MCF 10A (cell line): ENCODE measurements at regions not wholly inside any gene's neighbourhood (a gene's known extent, or its start where the extent isn't known, plus 50 kb on each side); places are given as distances from the start of the nearest gene placed in this dataset.
A peak's percentile ranks its signal among the peaks of the same experiment; 100 is the strongest.

Experiments
- BruUV-seq: library from RNA; stranded (reverse); fragments of 400-500 nt; replicated peaks from 2 replicates; lab custom pipeline; 2021; lab: Mats Ljungman, UMichigan
- CTCF ChIA-PET: fragments of 300-600 bp; sonication (Branson Sonifier 250); formaldehyde crosslinking; extraction: SDS; loops from one replicate; lab custom pipeline; 2021; ENCODE audit warnings: antibody characterized with exemption, inconsistent platforms; lab: Yijun Ruan, JAX
- POLR2A ChIA-PET: fragments of 300-600, 350-650 bp; sonication (Branson Sonifier 250); formaldehyde crosslinking; extraction: SDS; loops from one replicate; lab custom pipeline; 2020; ENCODE audit warnings: antibody characterized with exemption, inconsistent platforms; lab: Yijun Ruan, JAX
- DNase-seq: peaks from one replicate; pipeline ENCODE4 v3.0.0-alpha.2; 2018; ENCODE audit not compliant: unreplicated experiment
- H3K27ac Mint-ChIP-seq: one replicate; pipeline ENCODE4 v1.8.0; 2022; ENCODE audit warnings: mild to moderate bottlenecking, low read depth, mixed read lengths; ENCODE audit not compliant: unreplicated experiment
- H3K27me3 Mint-ChIP-seq: one replicate; pipeline ENCODE4 v1.8.0; 2022; ENCODE audit warnings: mixed read lengths; ENCODE audit not compliant: insufficient read depth, unreplicated experiment
- H3K36me3 Mint-ChIP-seq: one replicate; pipeline ENCODE4 v1.8.0; 2022; ENCODE audit warnings: mild to moderate bottlenecking, moderate library complexity, mixed read lengths; ENCODE audit not compliant: insufficient read depth, unreplicated experiment
- H3K4me1 Mint-ChIP-seq: one replicate; pipeline ENCODE4 v1.8.0; 2022; ENCODE audit warnings: mixed read lengths; ENCODE audit not compliant: insufficient read depth, unreplicated experiment
- H3K4me3 Mint-ChIP-seq: one replicate; pipeline ENCODE4 v1.8.0; 2022; ENCODE audit warnings: mild to moderate bottlenecking, moderate library complexity, mixed read lengths; ENCODE audit not compliant: unreplicated experiment
- H3K9me3 Mint-ChIP-seq: one replicate; pipeline ENCODE4 v1.8.0; 2022; ENCODE audit warnings: mixed read lengths; ENCODE audit not compliant: unreplicated experiment
- intact Hi-C: fragments of 100-400 bp; cut with micrococcal nuclease; formaldehyde crosslinking; loops from 2 replicates; pipeline ENCODE4 v1.14.1; 2022
- TF ChIP-seq, protein P1 (sequence below): fragments of 200-600 bp; IDR thresholded peaks from one replicate; pipeline ENCODE4 v1.8.0; 2022; ENCODE audit warnings: antibody characterized with exemption, mild to moderate bottlenecking; ENCODE audit not compliant: unreplicated experiment

DNA sequence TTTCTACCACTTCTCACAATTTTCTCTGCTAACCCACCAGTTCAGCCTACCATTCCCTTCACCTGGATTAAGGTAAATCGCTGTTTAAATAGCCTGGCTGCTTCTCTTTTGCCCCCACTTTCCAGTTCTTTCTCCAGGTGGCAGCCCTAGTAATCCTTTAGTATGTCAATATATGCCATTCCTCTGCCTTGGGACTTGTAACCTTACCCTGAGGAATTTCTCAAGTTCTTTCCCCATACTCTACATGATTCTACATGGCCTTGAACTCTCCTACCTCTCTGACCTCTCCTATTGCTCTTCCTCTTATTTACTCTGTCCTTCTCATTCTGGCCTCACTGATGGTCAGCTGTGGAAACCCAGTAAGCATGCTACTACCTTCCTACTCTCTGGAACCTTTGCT, 546.0 kb downstream of the PLA2G4A start:
- no peak overlapping the region for H3K27ac Mint-ChIP-seq
- DNase-seq, result no peak
- BruUV-seq, result no TSS peak
- no peak overlapping the region for H3K4me3 Mint-ChIP-seq
- TF ChIP-seq, protein P1, sequence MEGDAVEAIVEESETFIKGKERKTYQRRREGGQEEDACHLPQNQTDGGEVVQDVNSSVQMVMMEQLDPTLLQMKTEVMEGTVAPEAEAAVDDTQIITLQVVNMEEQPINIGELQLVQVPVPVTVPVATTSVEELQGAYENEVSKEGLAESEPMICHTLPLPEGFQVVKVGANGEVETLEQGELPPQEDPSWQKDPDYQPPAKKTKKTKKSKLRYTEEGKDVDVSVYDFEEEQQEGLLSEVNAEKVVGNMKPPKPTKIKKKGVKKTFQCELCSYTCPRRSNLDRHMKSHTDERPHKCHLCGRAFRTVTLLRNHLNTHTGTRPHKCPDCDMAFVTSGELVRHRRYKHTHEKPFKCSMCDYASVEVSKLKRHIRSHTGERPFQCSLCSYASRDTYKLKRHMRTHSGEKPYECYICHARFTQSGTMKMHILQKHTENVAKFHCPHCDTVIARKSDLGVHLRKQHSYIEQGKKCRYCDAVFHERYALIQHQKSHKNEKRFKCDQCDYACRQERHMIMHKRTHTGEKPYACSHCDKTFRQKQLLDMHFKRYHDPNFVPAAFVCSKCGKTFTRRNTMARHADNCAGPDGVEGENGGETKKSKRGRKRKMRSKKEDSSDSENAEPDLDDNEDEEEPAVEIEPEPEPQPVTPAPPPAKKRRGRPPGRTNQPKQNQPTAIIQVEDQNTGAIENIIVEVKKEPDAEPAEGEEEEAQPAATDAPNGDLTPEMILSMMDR, result no peak
- POLR2A ChIA-PET, result no interaction called here
- no peaks in the 10 kb centered on the region for H3K9me3 Mint-ChIP-seq
- H3K4me1 Mint-ChIP-seq, result no peaks in the 10 kb centered on the region
- H3K27me3 Mint-ChIP-seq, result no peaks in the 10 kb centered on the region
- H3K36me3 Mint-ChIP-seq, result no peaks in the 10 kb centered on the region
- intact Hi-C loops, result no loop called here
- CTCF ChIA-PET, result no interaction called here

DNA sequence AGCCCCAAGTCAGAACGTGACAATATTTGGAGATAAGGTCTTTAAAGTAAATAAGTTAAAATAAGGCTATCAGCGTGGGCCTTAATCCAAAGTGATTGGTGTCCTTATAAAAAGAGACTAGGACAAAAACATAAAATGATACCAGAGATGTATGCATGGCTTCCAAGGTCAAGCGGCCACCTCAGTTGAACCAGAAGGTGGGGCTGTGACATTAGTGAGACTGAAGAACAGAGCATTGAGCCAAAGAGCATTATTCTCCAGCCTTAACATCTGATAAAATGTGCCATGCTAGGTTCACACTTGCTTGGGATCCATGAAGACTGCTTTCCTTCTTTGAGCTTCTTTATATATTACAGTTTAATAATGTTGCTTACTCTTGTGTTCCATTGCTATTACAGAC, 554.6 kb downstream of the PLA2G4A start:
- no peaks in the 10 kb centered on the region for H3K4me1 Mint-ChIP-seq
- no peak overlapping the region for H3K27ac Mint-ChIP-seq
- no peak overlapping the region for H3K4me3 Mint-ChIP-seq
- no peaks in the 10 kb centered on the region for H3K27me3 Mint-ChIP-seq
- ChIA-PET POLR2A (no interaction called here), CTCF (no interaction called here)
- H3K36me3 Mint-ChIP-seq, result no peaks in the 10 kb centered on the region
- BruUV-seq, result no TSS peak
- TF ChIP-seq, protein P1, result no peak
- intact Hi-C loops, result no loop called here
- no peaks in the 10 kb centered on the region for H3K9me3 Mint-ChIP-seq
- peak; percentile 22 for DNase-seq

DNA sequence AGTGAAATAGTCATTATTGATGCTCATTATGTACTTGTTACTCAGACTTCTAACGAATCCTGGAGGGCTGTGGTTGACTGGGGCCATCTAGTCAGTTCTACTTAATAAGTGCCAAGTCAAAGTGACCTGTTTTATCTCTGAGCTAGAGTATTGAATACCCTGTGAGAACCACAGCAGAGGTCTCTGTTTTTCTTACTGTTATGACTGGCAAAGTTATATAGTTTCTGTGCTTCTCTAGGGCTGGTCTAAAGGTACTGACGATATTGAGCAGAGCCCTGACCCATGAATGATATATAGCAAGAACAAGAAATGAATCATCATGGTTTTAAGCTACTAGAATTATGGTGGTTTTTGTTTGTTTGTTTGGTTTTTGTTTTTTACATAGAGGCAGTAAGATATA, 555.8 kb downstream of the PLA2G4A start:
- Mint-ChIP-seq H3K27me3 (no peaks in the 10 kb centered on the region), H3K4me3 (no peak overlapping the region), H3K9me3 (no peaks in the 10 kb centered on the region), H3K4me1 (no peaks in the 10 kb centered on the region), H3K27ac (no peak overlapping the region), H3K36me3 (no peaks in the 10 kb centered on the region)
- BruUV-seq, result no TSS peak
- ChIA-PET POLR2A (no interaction called here), CTCF (interaction anchor here (0.8 kb wide), 1 partner anchor 32 kb away, joined by 3 read pairs; no protein-coding TSS in a partner anchor)
- TF ChIP-seq, protein P1, result no peak
- intact Hi-C loops, result no loop called here
- no peak for DNase-seq

DNA sequence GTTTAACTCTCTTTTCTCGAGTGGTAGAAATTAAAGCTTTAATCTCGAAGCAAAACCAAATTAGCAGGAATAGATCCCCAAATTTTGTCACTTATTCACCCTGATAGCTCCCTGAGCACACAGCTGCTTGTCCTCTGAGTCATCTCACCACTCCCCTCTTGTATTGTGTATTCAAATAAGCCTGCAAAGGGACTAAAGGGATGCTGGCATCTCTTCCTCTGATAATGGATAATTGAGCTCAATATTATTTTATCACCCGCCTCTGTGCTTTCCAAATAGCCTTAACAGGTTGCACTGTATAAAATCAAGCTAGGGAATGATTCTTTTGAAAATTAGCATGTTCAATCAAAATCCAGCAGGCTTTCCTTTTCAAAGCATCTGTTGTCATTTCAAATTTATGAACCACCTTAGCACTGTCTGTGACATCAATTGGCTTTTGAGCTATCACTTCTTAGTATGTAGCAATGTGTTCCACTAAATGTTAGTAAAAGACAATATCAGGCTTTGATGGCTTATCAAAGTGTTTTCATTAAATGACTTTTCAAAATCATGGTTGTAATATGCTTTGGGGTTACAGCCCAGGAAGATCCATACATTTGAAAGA, 561.6 kb downstream of the PLA2G4A start:
- intact Hi-C loops, result no loop called here
- TF ChIP-seq, protein P1, result no peak
- Mint-ChIP-seq H3K27ac (no peak overlapping the region), H3K36me3 (no peaks in the 10 kb centered on the region), H3K4me3 (no peak overlapping the region), H3K9me3 (no peaks in the 10 kb centered on the region), H3K27me3 (no peaks in the 10 kb centered on the region), H3K4me1 (peaks cover 6% of the 10 kb centered on the region)
- ChIA-PET POLR2A (no interaction called here), CTCF (interaction anchor here (0.6 to 1.7 kb wide), 3 partner anchors 9 to 125 kb away, joined by 3 to 7 read pairs (median 6); no protein-coding TSS in a partner anchor)
- BruUV-seq, result no TSS peak
- DNase-seq, result peak; percentile 33
